ENCODE measurements at regions not wholly inside any gene's neighbourhood (a gene's known extent, or its start where the extent isn't known, plus 50 kb on each side); places are given as distances from the start of the nearest gene placed in this dataset.

DNA sequence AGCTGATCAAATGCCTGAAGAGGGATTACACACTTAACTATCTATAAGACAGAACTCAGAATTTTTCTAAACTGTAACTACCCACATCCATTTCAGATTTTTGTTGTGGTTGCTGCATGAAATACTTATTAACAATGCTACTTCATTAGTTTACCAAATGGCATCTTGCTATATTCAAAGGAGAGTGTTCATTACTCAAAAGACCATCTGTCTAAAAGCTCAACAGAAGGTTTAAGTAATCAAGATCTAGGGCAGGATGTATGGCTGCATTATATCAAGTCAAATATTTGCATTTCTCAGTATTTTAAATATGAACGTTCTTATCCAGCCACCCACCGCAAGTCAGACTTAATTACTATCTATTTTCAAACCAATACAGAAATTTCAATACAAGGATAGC lies 79.9 kb downstream of the SIPA1L2 start:
- Mint-ChIP-seq H3K9me3 (ENCODE audit: low read depth) (no peaks in the 10 kb centered on the region), H3K27ac (no peak overlapping the region), H3K4me1 (no peaks in the 10 kb centered on the region), H3K36me3 (no peaks in the 10 kb centered on the region), H3K4me3 (no peak overlapping the region), H3K27me3 (no peaks in the 10 kb centered on the region)
- DNase-seq (no peak), ATAC-seq (no peak)
- CTCF ChIA-PET, result no interaction called here

DNA sequence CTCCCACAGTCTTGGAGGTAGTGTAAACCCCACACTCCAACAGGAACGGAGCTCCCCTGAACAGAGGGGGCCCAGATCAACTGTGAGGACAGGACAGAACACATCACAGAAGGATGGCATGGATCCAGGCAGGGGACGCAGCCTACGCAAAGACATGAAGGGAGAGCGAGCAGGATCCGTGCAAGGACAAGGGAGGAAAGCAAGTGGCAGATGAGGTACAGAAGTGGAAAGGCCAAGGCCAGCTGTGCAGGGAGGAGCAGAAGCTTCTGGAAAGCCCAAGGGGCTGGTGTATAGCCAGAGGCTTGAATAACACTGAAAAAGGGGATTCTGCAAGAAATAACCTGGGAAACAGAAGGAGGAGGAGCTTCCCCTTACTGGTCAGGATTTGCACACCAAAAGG lies 81.2 kb downstream of the SIPA1L2 start:
- no peaks in the 10 kb centered on the region for H3K36me3 Mint-ChIP-seq
- CTCF ChIA-PET, result no interaction called here

GRCh38 chr1:232547938-232548484 lies 81.9 kb downstream of the SIPA1L2 start:
- H3K27me3 Mint-ChIP-seq, result no peaks in the 10 kb centered on the region
- H3K27ac Mint-ChIP-seq, result no peak overlapping the region

More for the DNA sequence above, 81.2 kb downstream of the SIPA1L2 start:
- no peak for DNase-seq
- Mint-ChIP-seq H3K4me3 (no peak overlapping the region), H3K27me3 (no peaks in the 10 kb centered on the region), H3K9me3 (ENCODE audit: low read depth) (no peaks in the 10 kb centered on the region), H3K27ac (no peak overlapping the region), H3K4me1 (no peaks in the 10 kb centered on the region)
- no peak for ATAC-seq

DNA sequence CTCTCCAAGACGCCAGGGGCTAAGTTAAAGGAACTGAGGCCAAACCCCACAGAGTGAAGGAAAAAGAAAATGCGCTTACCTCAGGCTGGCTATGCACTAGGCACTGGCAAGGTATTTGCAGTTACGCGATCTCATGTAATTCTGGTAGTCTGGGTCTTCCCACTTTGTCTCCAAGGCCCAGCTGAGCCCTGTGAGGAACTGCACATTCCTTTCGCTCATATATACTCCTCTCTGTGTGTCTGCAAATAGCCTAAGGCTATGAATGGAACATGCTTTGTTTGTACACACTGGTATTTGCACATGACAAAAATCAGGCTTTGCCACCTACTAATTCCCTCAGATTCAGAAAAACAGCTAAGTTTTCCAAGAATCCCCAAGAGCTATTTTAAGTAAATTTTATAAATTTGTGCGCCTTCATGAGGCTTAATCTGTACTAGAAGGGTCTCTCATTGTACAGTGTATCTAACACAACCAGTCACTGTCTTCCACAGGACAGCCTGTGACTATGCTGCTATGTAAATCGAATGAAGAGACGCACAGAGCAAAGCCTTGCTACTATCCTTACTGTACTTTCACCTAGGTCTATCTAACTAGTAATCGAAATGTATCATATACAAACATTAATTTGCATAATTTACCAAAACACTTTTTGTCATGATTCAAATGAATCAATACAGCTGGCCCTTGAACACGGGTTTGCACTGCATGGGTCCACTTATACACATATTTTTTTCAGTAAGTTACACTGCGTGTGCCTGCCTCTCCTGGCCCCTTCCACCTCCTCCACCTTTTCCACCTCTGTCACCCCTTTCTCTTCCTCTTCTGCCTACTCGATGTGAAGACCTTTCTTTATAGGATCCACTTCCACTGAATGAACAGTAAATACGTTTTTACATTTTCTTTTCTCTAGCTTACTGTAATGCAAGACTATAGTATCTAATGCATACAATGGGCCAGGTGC lies 87.0 kb downstream of the SIPA1L2 start:
- CTCF ChIA-PET, result no interaction called here
- no peak for ATAC-seq
- H3K27me3 Mint-ChIP-seq, result no peaks in the 10 kb centered on the region
- H3K9me3 Mint-ChIP-seq (ENCODE audit: low read depth), result no peaks in the 10 kb centered on the region
- H3K4me1 Mint-ChIP-seq, result no peaks in the 10 kb centered on the region
- no peaks in the 10 kb centered on the region for H3K36me3 Mint-ChIP-seq
- no peak for DNase-seq
- H3K4me3 Mint-ChIP-seq, result no peak overlapping the region
- H3K27ac Mint-ChIP-seq, result no peak overlapping the region

More at GRCh38 chr1:232547938-232548484, 81.9 kb downstream of the SIPA1L2 start:
- H3K4me3 Mint-ChIP-seq, result no peak overlapping the region
- no peaks in the 10 kb centered on the region for H3K9me3 Mint-ChIP-seq (ENCODE audit: low read depth)
- no peaks in the 10 kb centered on the region for H3K4me1 Mint-ChIP-seq
- H3K36me3 Mint-ChIP-seq, result no peaks in the 10 kb centered on the region
- CTCF ChIA-PET, result no interaction called here
- ATAC-seq (no peak), DNase-seq (no peak)

DNA sequence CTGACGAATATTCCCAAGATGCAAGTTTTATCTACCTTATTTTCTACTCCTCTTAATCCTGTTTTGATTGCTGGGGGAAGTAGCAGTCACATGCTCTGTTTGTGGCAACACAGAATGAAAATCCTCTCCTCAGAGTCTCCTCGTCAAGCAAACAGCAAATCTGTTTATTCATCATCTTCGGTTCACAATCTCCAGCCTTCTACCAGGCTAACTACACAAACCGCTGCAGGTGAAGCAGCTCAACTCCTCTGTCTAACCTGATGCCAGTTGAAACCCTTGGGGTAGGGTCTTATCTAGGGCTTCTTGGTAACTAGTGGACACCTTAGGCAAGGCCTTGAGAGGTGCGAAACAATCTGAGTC lies 91.0 kb downstream of the SIPA1L2 start:
- Mint-ChIP-seq H3K27ac (no peak overlapping the region), H3K4me3 (no peak overlapping the region), H3K36me3 (no peaks in the 10 kb centered on the region), H3K9me3 (ENCODE audit: low read depth) (no peaks in the 10 kb centered on the region), H3K27me3 (no peaks in the 10 kb centered on the region), H3K4me1 (no peaks in the 10 kb centered on the region)
- CTCF ChIA-PET, result no interaction called here
- ATAC-seq (no peak), DNase-seq (no peak)

DNA sequence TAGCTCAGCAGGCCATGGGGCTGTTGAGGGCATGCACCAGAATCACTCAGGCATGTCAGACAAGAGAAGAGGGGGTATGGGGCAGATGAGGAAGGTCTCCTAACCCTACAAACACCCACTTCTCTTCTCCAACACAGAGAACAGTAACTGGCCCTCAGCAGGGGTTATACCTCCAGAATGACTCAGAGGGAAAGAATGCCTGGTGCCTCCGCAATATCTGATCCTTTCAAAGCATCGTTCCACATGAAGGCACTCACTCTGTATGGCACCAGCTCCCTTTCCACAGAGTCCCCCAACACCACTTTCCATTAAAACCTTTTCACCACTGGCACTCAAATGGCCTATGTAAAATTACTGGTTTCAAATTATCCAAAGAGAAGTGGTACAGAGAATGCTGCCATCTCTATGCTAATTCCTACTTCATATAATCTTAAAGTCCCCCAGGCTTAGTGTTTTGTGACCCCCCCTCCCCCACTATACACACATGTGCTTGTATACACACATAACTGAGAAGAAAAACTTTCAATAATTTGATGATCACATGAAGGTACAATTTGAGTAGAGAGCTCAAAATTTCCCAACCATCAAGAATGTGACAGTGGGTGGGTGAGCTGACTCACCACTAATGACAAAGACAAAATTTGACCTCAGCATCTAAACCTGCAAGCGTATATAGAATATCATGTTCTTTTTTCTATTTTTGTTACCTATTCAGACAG lies 91.5 kb downstream of the SIPA1L2 start:
- DNase-seq (no peak), ATAC-seq (no peak)
- CTCF ChIA-PET, result interaction anchor here (1.2 kb wide), 1 partner anchor 88 kb away, joined by 3 read pairs; no protein-coding TSS in a partner anchor
- Mint-ChIP-seq H3K9me3 (ENCODE audit: low read depth) (no peaks in the 10 kb centered on the region), H3K36me3 (no peaks in the 10 kb centered on the region), H3K27ac (no peak overlapping the region), H3K27me3 (no peaks in the 10 kb centered on the region), H3K4me1 (no peaks in the 10 kb centered on the region), H3K4me3 (no peak overlapping the region)

DNA sequence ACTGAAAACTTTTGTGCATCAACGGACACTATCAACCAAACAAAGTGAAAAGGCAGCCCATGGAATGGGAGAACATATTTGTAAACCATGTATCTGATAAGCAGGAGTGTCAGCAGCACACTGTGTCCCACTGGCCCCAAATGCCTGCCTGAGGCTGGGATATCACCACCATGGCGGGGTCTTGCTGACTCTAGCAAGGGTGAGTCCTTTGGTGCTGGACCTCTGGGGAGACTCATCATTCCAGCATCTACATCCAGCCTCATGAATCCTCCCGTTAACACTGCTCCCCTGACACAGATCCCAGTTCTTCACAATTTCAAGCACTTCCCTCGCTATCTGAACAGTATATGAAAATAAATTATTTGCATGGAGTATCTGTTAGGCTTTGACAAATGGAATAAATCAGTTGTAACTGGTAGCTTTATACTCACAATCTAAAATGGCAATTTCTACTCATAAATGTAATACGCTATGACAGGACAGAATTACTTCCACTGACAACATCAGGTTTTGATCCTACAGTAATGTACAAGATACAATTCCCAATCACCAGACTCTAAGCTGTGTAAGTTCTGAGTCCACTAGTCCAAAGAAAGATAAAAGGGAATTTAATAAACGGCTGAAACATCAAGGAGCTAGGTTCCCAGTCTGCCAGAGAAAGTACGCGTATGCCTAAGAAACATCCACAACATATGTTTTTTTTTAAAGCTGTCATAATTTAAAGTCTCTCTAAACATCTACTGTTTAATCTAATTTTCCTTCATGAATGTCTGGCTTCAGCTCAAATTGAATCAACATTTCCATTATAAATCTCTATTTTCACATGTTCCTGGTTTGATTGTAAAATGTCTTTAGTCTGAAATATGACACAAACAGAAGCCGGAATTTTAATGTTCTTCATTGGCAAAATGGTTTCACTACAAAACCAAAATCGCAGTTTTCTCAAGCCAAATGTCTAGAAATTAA lies 95.1 kb downstream of the SIPA1L2 start:
- DNase-seq, result no peak
- Mint-ChIP-seq H3K9me3 (ENCODE audit: low read depth) (no peaks in the 10 kb centered on the region), H3K4me1 (no peaks in the 10 kb centered on the region), H3K27ac (no peak overlapping the region), H3K4me3 (no peak overlapping the region), H3K36me3 (no peaks in the 10 kb centered on the region), H3K27me3 (peaks cover 2% of the 10 kb centered on the region)
- ATAC-seq, result no peak
- CTCF ChIA-PET, result no interaction called here

DNA sequence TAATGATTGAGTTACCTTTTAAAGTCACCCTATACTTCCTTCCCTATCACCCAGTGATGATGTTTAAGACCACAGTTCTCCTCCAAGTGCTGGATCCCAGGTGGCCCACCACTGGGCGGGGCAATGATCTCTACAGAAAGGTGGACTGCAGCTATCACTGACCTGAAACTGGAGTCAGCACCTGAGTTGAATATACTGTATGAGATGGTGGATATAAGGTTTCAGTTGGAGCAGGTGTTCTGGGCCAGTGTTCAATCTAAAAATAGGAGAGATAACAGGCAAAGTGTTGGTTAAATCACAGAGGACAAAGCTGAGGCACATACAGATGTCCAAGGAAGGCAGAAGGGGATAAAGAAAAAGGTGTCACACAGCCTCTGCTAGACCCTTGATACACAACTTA lies 96.6 kb downstream of the SIPA1L2 start:
- no peak for ATAC-seq
- CTCF ChIA-PET, result no interaction called here
- no peak overlapping the region for H3K27ac Mint-ChIP-seq
- H3K4me1 Mint-ChIP-seq, result peaks cover 9% of the 10 kb centered on the region
- H3K27me3 Mint-ChIP-seq, result peaks cover 2% of the 10 kb centered on the region
- no peaks in the 10 kb centered on the region for H3K36me3 Mint-ChIP-seq
- no peak overlapping the region for H3K4me3 Mint-ChIP-seq
- DNase-seq, result no peak
- H3K9me3 Mint-ChIP-seq (ENCODE audit: low read depth), result no peaks in the 10 kb centered on the region

DNA sequence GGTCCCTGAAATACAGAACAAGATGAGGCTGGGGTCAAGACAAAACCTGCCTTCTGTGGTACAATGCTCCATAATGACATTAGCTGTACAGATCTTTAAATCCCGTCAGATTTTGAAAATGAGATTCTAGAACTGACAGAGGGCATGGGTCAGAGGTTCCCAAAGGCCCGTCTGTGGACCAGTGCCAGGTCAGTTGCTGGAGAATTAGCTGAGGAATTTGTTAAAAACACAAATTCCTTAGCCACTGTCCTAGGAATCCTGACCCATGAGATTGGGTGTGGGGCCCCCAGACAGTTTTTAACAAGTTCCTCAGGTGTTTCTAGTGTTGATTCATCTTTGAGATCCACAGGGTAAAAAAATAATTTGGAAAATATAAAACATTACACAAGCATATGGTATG lies 97.0 kb downstream of the SIPA1L2 start:
- ATAC-seq (no peak), DNase-seq (no peak)
- Mint-ChIP-seq H3K27ac (no peak overlapping the region), H3K27me3 (peaks cover 2% of the 10 kb centered on the region), H3K4me3 (no peak overlapping the region), H3K36me3 (no peaks in the 10 kb centered on the region), H3K4me1 (peaks cover 9% of the 10 kb centered on the region), H3K9me3 (ENCODE audit: low read depth) (no peaks in the 10 kb centered on the region)
- CTCF ChIA-PET, result no interaction called here

DNA sequence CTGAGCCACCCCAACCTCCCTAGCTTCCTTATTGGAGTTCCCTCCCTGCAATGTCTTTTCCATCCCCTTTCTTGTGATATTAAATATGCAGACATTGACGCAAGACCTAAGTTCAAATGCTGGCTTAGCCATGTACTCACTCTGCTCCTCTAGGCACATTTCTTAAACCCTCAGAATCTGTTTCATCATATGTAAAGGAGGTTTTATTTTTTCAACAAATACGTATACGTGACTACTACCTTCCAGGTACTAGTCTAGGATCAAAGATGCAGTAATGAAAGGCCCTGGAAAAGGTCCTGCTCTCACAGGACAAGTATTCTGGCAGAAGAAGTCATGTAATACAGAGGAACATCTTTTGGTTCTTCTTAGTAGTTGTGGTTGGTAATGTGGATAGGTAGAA lies 98.6 kb downstream of the SIPA1L2 start:
- no peak overlapping the region for H3K4me3 Mint-ChIP-seq
- peaks cover 9% of the 10 kb centered on the region for H3K4me1 Mint-ChIP-seq
- H3K36me3 Mint-ChIP-seq, result no peaks in the 10 kb centered on the region
- no peak overlapping the region for H3K27ac Mint-ChIP-seq
- ATAC-seq, result no peak
- H3K9me3 Mint-ChIP-seq (ENCODE audit: low read depth), result no peaks in the 10 kb centered on the region
- H3K27me3 Mint-ChIP-seq, result peaks cover 2% of the 10 kb centered on the region
- CTCF ChIA-PET, result no interaction called here
- DNase-seq, result no peak

DNA sequence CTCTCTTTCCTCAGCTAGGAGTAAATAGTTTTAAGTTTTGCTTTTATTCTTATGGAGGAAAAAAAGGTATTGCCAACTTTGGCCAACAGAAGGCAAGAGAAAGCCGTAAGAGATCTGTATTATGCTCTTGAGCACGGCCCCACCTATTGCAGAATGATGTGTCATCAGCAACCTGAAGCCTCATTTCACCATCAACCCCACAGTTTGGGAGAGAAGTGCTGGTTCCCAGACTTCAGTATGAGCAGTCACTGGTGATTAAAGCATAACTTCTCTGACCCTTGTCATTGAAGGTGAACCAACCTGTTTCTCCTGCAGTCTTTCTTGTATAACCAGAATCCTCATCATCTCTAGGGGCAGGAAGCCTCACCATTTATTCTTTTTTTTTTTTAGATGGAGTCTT lies 100.2 kb downstream of the SIPA1L2 start:
- Mint-ChIP-seq H3K4me1 (peaks cover 9% of the 10 kb centered on the region), H3K27me3 (peaks cover 2% of the 10 kb centered on the region), H3K27ac (no peak overlapping the region), H3K9me3 (ENCODE audit: low read depth) (no peaks in the 10 kb centered on the region), H3K4me3 (no peak overlapping the region), H3K36me3 (no peaks in the 10 kb centered on the region)
- CTCF ChIA-PET, result no interaction called here
- ATAC-seq, result no peak
- DNase-seq, result no peak

- CTCF ChIA-PET, result interaction anchor here (0.7 kb wide), 1 partner anchor 284 kb away, joined by 3 read pairs; no protein-coding TSS in a partner anchor
- Mint-ChIP-seq H3K27ac (no peak overlapping the region), H3K4me3 (no peak overlapping the region), H3K9me3 (ENCODE audit: low read depth) (no peaks in the 10 kb centered on the region), H3K27me3 (peaks cover 2% of the 10 kb centered on the region), H3K36me3 (no peaks in the 10 kb centered on the region), H3K4me1 (peaks cover 9% of the 10 kb centered on the region)
- ATAC-seq (peak; percentile 63), DNase-seq (no peak)
These were observed 101.4 kb downstream of the SIPA1L2 start for GRCh38 chr1:232528472-232529089.

DNA sequence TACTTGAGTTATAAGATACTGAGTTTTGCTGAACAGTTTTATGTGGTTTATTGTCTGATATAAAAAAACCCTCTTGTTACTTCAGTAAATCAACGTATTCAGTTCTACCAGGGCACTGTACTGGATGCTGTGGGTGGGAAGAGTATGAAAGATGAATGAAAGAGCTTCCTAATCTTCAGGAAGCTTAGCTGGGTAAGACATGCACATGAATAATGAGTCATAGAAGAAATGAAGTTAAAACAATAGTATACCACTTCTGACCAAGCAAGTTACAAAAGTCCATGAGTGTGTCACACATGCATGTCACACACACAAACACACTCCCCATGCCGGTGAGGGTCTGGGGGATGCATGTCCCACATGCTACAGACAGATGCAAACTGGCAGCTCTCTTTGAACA lies 105.9 kb downstream of the SIPA1L2 start:
- no peak for ATAC-seq
- CTCF ChIA-PET, result no interaction called here
- Mint-ChIP-seq H3K9me3 (ENCODE audit: low read depth) (no peaks in the 10 kb centered on the region), H3K4me3 (no peak overlapping the region), H3K4me1 (peaks cover 6% of the 10 kb centered on the region), H3K36me3 (no peaks in the 10 kb centered on the region), H3K27me3 (no peaks in the 10 kb centered on the region), H3K27ac (no peak overlapping the region)
- DNase-seq, result no peak
